DND-41 (cell line): ENCODE measurements at regions not wholly inside any gene's neighbourhood (a gene's known extent, or its start where the extent isn't known, plus 50 kb on each side); places are given as distances from the start of the nearest gene placed in this dataset.

Experiments used
- ATAC-seq: fragments of 200-7000 bp; cut with Tn5 transposase; 3 replicates; pipeline ENCODE4 v1.9.1; 2021; ENCODE audit warnings: low read depth; ENCODE audit not compliant: insufficient read depth
- DNase-seq: peaks from one replicate; pipeline ENCODE4 v3.0.0-alpha.2; 2020
- H2AFZ ChIP-seq: 2 replicates; pipeline ENCODE4 v1.6.0; 2012; ENCODE audit warnings: low read depth, low read length
- H3K27ac ChIP-seq: 2 replicates; pipeline ENCODE4 v1.5.1; 2012; ENCODE audit warnings: low read length, inconsistent platforms
- H3K27me3 ChIP-seq: fragments of 200-600 bp; sonication (generic); 2 replicates; pipeline ENCODE4 v1.6.0; 2012; ENCODE audit warnings: low read length, mild to moderate bottlenecking, inconsistent platforms; ENCODE audit not compliant: insufficient read depth, poor library complexity
- H3K36me3 ChIP-seq: 2 replicates; pipeline ENCODE4 v1.5.1; 2012; ENCODE audit warnings: low read length, inconsistent platforms; ENCODE audit not compliant: insufficient read depth
- H3K4me1 ChIP-seq: 2 replicates; pipeline ENCODE4 v1.5.1; 2012; ENCODE audit warnings: mild to moderate bottlenecking, low read length; ENCODE audit not compliant: insufficient read depth
- H3K4me2 ChIP-seq: 2 replicates; pipeline ENCODE4 v1.6.0; 2012; ENCODE audit warnings: mild to moderate bottlenecking, moderate library complexity, low read length, inconsistent platforms; ENCODE audit not compliant: insufficient read depth
- H3K4me3 ChIP-seq, 2 experiments: fragments of 200-600 bp in 1 of 2; shearing (Covaris generic) in 1 of 2; 2 replicates each; pipeline ENCODE4 v1.5.1; 2012 to 2016; ENCODE audit warnings: inconsistent platforms in 2 of 2, low read length in 2 of 2, mild to moderate bottlenecking in 2 of 2, low read depth in 1 of 2, moderate library complexity in 1 of 2
- H3K79me2 ChIP-seq: 2 replicates; pipeline ENCODE4 v1.6.0; 2012; ENCODE audit warnings: low read length, inconsistent platforms; ENCODE audit not compliant: insufficient read depth
- H3K9ac ChIP-seq: 2 replicates; pipeline ENCODE4 v1.6.0; 2012; ENCODE audit warnings: low read depth, mild to moderate bottlenecking, inconsistent platforms, low read length, moderate library complexity
- H3K9me3 ChIP-seq: 2 replicates; pipeline ENCODE4 v1.5.1; 2012; ENCODE audit warnings: low read length, moderate library complexity, mild to moderate bottlenecking, inconsistent platforms; ENCODE audit not compliant: insufficient read depth, severe bottlenecking
- H4K20me1 ChIP-seq: 2 replicates; pipeline ENCODE4 v1.6.0; 2012; ENCODE audit warnings: low read length; ENCODE audit not compliant: insufficient read depth
- EZH2 ChIP-seq: IDR thresholded peaks from 3 replicates; pipeline ENCODE4 v1.6.1; 2012; ENCODE audit warnings: borderline replicate concordance, low read depth, mild to moderate bottlenecking, moderate library complexity, low read length, inconsistent platforms; ENCODE audit not compliant: severe bottlenecking
- TF ChIP-seq, protein P1 (sequence below): IDR thresholded peaks from 2 replicates; pipeline ENCODE4 v1.5.1; 2012; ENCODE audit warnings: borderline replicate concordance, low read length, moderate library complexity, mild to moderate bottlenecking; ENCODE audit not compliant: poor library complexity, severe bottlenecking; ENCODE audit errors: extremely low read depth

DNA sequence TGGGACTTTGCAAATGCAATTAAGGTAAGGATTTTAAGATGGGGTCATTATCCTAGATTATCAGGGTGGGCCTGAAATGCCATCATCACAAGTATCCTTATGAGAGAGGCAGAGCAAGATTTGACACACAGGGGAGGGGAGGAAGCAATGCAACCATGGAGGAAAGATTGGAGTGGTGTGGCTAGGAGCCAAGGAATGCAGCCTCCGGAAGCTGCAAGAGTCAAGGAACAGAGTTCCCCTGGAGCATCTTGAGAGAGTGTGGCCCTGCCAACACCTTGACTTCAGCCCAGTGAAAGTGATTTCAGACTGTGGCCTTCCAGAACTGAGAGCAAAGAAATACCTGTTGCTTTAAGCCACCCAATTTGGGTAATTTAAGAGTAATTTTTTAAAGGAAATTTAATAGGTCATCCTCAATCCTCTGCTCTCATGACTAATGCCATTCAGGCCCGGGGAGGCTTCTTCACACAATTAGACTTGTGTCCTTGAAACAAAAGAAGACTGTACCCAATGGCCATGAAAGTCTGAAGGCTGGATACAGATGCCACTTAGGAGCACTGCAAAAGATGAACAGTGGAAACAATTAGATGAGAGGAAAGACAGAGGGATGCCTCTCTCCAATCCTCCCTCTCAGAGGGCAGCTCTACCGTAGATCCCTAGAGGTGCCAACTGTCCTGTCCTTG is 250.3 kb upstream of the ID2 start:
- Histone ChIP-seq H3K36me3 (no peaks in the 10 kb centered on the region), H3K9ac (no peak overlapping the region), H3K27ac (no peak overlapping the region; the same call in 1 of the 2 replicates), H3K4me1 (peaks cover 14% of the 10 kb centered on the region), H3K4me3 (no peak overlapping the region), H3K27me3 (no peaks in the 10 kb centered on the region), H3K79me2 (no peaks in the 10 kb centered on the region), H3K9me3 (no peaks in the 10 kb centered on the region), H3K4me2 (no peak overlapping the region), H4K20me1 (no peaks in the 10 kb centered on the region), H2AFZ (no peak overlapping the region)
- DNase-seq (no peak), ATAC-seq (no peak)
- no peak for TF ChIP-seq EZH2

DNA sequence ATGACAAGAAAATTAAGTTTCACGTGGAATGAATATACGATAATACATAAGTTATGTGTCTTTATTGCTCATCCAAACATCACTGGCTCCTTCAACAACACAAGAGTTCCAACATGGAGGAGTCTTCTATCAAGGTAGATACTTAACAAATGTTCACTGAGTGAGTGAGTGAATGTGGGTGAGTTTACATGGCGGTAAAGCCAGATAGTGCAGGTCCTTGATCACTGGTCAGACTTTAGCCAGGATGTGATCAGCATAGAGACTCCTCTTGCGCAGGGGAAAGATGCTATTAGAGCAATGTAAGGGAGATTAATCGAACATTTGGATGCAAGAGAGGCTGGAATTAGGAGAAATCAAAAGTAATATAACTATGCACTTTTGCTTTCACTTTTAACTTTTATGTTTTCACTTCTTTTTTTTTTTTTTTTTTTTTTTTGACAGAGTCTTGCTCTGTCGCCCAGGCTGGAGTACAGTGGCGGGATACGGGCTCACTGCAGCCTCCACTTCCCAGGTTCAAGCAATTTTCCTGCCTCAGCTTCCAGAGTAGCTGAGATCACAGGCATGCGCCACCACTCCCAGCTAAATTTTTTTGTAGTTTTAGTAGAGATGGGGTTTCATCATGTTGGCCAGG is 249.0 kb upstream of the ID2 start:
- Histone ChIP-seq H3K4me2 (peak overlapping the region; percentile 35; the same call in 1 of the 2 replicates), H3K27me3 (no peaks in the 10 kb centered on the region), H4K20me1 (no peaks in the 10 kb centered on the region), H3K9ac (no peak overlapping the region), H3K4me3 (no peak overlapping the region), H3K27ac (peak overlapping the region; percentile 33), H3K36me3 (no peaks in the 10 kb centered on the region), H3K79me2 (no peaks in the 10 kb centered on the region), H3K9me3 (no peaks in the 10 kb centered on the region), H2AFZ (peak overlapping the region; percentile 55), H3K4me1 (peaks cover 14% of the 10 kb centered on the region)
- TF ChIP-seq, protein P1, sequence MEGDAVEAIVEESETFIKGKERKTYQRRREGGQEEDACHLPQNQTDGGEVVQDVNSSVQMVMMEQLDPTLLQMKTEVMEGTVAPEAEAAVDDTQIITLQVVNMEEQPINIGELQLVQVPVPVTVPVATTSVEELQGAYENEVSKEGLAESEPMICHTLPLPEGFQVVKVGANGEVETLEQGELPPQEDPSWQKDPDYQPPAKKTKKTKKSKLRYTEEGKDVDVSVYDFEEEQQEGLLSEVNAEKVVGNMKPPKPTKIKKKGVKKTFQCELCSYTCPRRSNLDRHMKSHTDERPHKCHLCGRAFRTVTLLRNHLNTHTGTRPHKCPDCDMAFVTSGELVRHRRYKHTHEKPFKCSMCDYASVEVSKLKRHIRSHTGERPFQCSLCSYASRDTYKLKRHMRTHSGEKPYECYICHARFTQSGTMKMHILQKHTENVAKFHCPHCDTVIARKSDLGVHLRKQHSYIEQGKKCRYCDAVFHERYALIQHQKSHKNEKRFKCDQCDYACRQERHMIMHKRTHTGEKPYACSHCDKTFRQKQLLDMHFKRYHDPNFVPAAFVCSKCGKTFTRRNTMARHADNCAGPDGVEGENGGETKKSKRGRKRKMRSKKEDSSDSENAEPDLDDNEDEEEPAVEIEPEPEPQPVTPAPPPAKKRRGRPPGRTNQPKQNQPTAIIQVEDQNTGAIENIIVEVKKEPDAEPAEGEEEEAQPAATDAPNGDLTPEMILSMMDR = no peak
- TF ChIP-seq EZH2 = no peak
- DNase-seq = no peak
- ATAC-seq = peak; percentile 52; the same call in 2 of the 3 replicates

DNA sequence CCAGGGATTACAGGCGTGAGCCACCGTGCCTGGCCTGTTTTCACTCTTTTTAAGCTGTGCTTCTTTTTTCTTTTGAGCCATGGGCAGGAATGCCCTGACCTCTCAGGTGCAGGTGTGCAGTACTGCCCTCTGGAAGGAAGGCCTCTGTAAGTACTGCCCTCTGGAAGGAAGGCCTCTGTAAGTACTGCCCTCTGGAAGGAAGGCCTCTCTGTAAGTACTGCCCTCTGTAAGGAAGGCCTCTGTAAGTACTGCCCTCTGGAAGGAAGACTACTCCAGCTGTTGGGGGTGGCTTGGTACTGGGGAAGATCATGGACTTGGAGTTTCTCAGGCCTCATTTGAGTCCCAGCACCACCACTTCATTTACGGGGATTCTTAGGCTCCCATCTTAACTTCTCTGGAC is 248.5 kb upstream of the ID2 start:
- Histone ChIP-seq H3K36me3 (no peaks in the 10 kb centered on the region), H3K9me3 (no peaks in the 10 kb centered on the region), H3K4me3 (no peak overlapping the region), H3K9ac (no peak overlapping the region), H3K4me1 (peaks cover 15% of the 10 kb centered on the region), H2AFZ (0 out of 2 replicates have a peak overlapping the region, but pooled peaks have one; percentile 32), H3K79me2 (no peaks in the 10 kb centered on the region), H3K4me2 (no peak overlapping the region), H3K27ac (peak overlapping the region; percentile 56), H4K20me1 (no peaks in the 10 kb centered on the region), H3K27me3 (no peaks in the 10 kb centered on the region)
- DNase-seq = no peak
- TF ChIP-seq EZH2 = no peak
- TF ChIP-seq, protein P1 = no peak
- 0 out of 3 replicates have a peak, but pooled peaks have one; percentile 40 for ATAC-seq

DNA sequence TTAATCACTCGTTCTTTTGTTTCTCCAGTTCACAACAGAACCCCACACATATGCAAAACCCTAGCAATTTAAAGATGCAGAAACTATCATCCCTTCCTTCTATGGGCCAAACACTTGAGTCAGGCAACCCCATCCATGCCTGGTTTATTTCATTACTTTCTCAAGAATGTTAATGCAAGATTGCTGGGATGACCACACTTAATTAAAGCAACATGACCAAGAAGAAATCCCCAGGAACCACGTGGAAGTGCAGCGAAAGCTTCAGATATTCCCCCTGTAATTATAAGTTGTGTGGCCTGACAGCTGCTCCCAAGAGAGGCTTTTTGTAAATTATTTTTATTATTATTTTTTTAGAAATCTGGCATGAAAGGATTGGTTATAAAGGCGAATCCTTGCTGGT is 246.2 kb upstream of the ID2 start:
- DNase-seq (no peak), ATAC-seq (no peak)
- Histone ChIP-seq H3K36me3 (no peaks in the 10 kb centered on the region), H3K4me1 (peaks cover 21% of the 10 kb centered on the region), H3K4me3 (no peak overlapping the region), H4K20me1 (no peaks in the 10 kb centered on the region), H3K4me2 (no peak overlapping the region), H2AFZ (no peak overlapping the region), H3K27ac (no peak overlapping the region), H3K79me2 (no peaks in the 10 kb centered on the region), H3K27me3 (no peaks in the 10 kb centered on the region), H3K9me3 (no peaks in the 10 kb centered on the region), H3K9ac (no peak overlapping the region)
- TF ChIP-seq EZH2 = no peak
- TF ChIP-seq, protein P1 = no peak
